ENCODE measurements at regions not wholly inside any gene's neighbourhood (a gene's known extent, or its start where the extent isn't known, plus 50 kb on each side); places are given as distances from the start of the nearest gene placed in this dataset.

GRCh38 chr7:4319280-4319679, 362.8 kb upstream of the FOXK1 start:
- no peak for DNase-seq
- no peaks in the 10 kb centered on the region for H3K4me1 Mint-ChIP-seq
- Histone ChIP-seq H3K27ac (ENCODE audit: low read depth, low read length) (no peak overlapping the region), H3K4me1 (ENCODE audit: control insufficient read depth in 2 of 2, insufficient read depth in 2 of 2, low read length in 2 of 2) (no peaks in the 10 kb centered on the region), H3K36me3 (ENCODE audit: control insufficient read depth in 2 of 3, insufficient read depth in 3 of 3, low read length in 3 of 3) (no peaks in the 10 kb centered on the region), H3K4me3 (ENCODE audit: low read length) (no peak overlapping the region), H3K9me3 (ENCODE audit: control insufficient read depth in 2 of 3, low read length in 3 of 3) (no peaks in the 10 kb centered on the region), H3K27me3 (ENCODE audit: control insufficient read depth in 2 of 2, insufficient read depth in 2 of 2, low read length in 2 of 2) (no peaks in the 10 kb centered on the region)
- H3K4me3 Mint-ChIP-seq, result no peak overlapping the region
- H3K36me3 Mint-ChIP-seq, result no peaks in the 10 kb centered on the region
- ChIA-PET CTCF (no interaction called here), POLR2A (no interaction called here)
- H3K27ac Mint-ChIP-seq, result no peak overlapping the region
- ATAC-seq, result no peak
- intact Hi-C loops (cut with micrococcal nuclease), result no loop called here
- H3K27me3 Mint-ChIP-seq, result peaks cover 0 to 17% (median 9%) of the 10 kb centered on the region in 5 donors
- peaks cover 0 to 25% (median 11%) of the 10 kb centered on the region in 11 donors for H3K9me3 Mint-ChIP-seq

DNA sequence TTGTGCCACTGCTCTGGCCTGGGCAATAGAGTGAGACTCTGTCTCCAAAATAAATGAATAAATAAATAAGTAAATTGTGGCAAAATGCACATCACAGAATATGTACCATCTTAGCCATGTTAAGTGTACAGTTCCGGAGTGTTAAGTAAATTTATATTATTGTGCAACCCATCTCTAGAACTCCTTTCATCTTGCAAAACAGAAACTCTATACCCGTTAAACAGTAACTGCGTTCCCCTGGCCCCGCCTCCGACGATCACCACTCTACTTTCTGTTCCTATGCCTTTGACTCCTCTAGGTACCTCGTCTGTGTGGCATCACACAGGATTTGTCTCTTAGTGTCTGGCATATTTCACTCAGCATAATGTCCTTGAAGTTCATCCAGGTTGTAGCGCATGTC, 356.4 kb upstream of the FOXK1 start:
- Histone ChIP-seq H3K36me3 (ENCODE audit: control insufficient read depth in 2 of 3, insufficient read depth in 3 of 3, low read length in 3 of 3) (no peaks in the 10 kb centered on the region), H3K4me1 (ENCODE audit: control insufficient read depth in 2 of 2, insufficient read depth in 2 of 2, low read length in 2 of 2) (no peaks in the 10 kb centered on the region), H3K4me3 (ENCODE audit: low read length) (no peak overlapping the region), H3K27me3 (ENCODE audit: control insufficient read depth in 2 of 2, insufficient read depth in 2 of 2, low read length in 2 of 2) (no peaks in the 10 kb centered on the region), H3K27ac (ENCODE audit: low read depth, low read length) (no peak overlapping the region), H3K9me3 (ENCODE audit: control insufficient read depth in 2 of 3, low read length in 3 of 3) (no peaks in the 10 kb centered on the region)
- no peaks in the 10 kb centered on the region for H3K4me1 Mint-ChIP-seq
- H3K27ac Mint-ChIP-seq, result no peak overlapping the region
- intact Hi-C loops (cut with micrococcal nuclease), result no loop called here
- peaks cover 0 to 20% (median 6%) of the 10 kb centered on the region in 11 donors for H3K9me3 Mint-ChIP-seq
- no peak for DNase-seq
- POLR2A ChIA-PET, result no interaction called here
- ATAC-seq, result no peak
- H3K27me3 Mint-ChIP-seq, result peaks cover 0 to 19% (median 5%) of the 10 kb centered on the region in 5 donors
- peaks cover 0 to 4% (median 0%) of the 10 kb centered on the region in 5 donors for H3K36me3 Mint-ChIP-seq
- CTCF ChIA-PET, result no interaction called here
- no peak overlapping the region for H3K4me3 Mint-ChIP-seq

DNA sequence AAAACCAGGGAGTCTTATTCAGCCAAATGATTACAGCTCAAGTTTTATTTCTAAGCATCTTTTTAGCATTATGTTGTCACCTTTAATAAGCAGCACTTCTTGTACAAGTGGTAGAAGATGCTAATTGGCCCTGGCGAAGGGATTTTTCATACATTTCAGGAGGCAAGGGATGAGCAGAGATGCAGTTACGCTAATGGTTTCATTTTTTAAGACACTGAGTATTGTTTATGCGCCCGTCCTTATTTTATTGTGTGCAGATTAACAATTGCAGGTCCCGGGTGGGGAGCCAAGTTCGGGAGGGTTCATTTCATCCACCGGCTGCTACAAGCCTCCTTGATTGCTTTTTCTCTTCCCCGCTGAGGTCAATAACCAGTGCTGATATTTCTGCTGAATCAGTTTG, 350.4 kb upstream of the FOXK1 start:
- Mint-ChIP-seq H3K27ac (no peak overlapping the region), H3K4me3 (no peak overlapping the region), H3K4me1 (no peaks in the 10 kb centered on the region), H3K36me3 (no peaks in the 10 kb centered on the region), H3K27me3 (peaks cover 0 to 27% (median 9%) of the 10 kb centered on the region in 5 donors), H3K9me3 (no peaks in the 10 kb centered on the region)
- Histone ChIP-seq H3K4me3 (ENCODE audit: low read length) (no peak overlapping the region), H3K9me3 (ENCODE audit: control insufficient read depth in 2 of 3, low read length in 3 of 3) (no peaks in the 10 kb centered on the region), H3K36me3 (ENCODE audit: control insufficient read depth in 2 of 3, insufficient read depth in 3 of 3, low read length in 3 of 3) (no peaks in the 10 kb centered on the region), H3K4me1 (ENCODE audit: control insufficient read depth in 2 of 2, insufficient read depth in 2 of 2, low read length in 2 of 2) (no peaks in the 10 kb centered on the region), H3K27me3 (ENCODE audit: control insufficient read depth in 2 of 2, insufficient read depth in 2 of 2, low read length in 2 of 2) (no peaks in the 10 kb centered on the region), H3K27ac (ENCODE audit: low read depth, low read length) (no peak overlapping the region)
- intact Hi-C loops (cut with micrococcal nuclease), result no loop called here
- ATAC-seq (no peak), DNase-seq (no peak)
- ChIA-PET CTCF (no interaction called here), POLR2A (no interaction called here)

DNA sequence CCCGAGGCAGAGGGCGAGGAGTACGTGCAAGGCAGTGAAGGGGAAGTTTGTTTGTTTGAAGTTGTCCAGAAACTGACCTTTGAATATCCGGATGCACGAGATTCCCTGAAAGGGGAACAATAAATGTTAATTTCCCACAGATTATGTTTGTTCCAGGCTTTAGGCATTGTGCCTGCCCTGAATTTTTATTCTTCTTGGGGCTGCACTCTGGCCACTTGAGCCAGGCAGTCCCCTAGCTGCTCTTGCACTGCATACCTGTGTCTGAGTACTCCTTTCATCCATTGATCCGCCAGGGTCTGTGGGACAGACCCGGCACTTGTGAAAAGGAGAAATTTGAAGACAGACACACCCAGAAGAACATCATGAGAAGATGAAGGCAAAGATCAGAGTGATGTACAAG, 343.5 kb upstream of the FOXK1 start:
- no peak overlapping the region for H3K27ac Mint-ChIP-seq
- peaks cover 0 to 6% (median 0%) of the 10 kb centered on the region in 3 experiments for H3K9me3 ChIP-seq (ENCODE audit: control insufficient read depth in 2 of 3, low read length in 3 of 3)
- ChIA-PET POLR2A (no interaction called here), CTCF (no interaction called here)
- intact Hi-C loops (cut with micrococcal nuclease), result no loop called here
- H3K9me3 Mint-ChIP-seq, result peaks cover 0 to 15% (median 6%) of the 10 kb centered on the region in 11 donors
- H3K4me3 ChIP-seq (ENCODE audit: low read length), result no peak overlapping the region
- H3K27ac ChIP-seq (ENCODE audit: low read depth, low read length), result no peak overlapping the region
- no peaks in the 10 kb centered on the region for H3K4me1 ChIP-seq (ENCODE audit: control insufficient read depth in 2 of 2, insufficient read depth in 2 of 2, low read length in 2 of 2)
- ATAC-seq (no peak), DNase-seq (no peak)
- no peaks in the 10 kb centered on the region for H3K27me3 ChIP-seq (ENCODE audit: control insufficient read depth in 2 of 2, insufficient read depth in 2 of 2, low read length in 2 of 2)
- H3K4me3 Mint-ChIP-seq, result no peak overlapping the region
- H3K27me3 Mint-ChIP-seq, result peaks cover 0 to 16% (median 7%) of the 10 kb centered on the region in 5 donors
- peaks cover 0 to 11% (median 0%) of the 10 kb centered on the region in 5 donors for H3K36me3 Mint-ChIP-seq
- H3K4me1 Mint-ChIP-seq, result no peaks in the 10 kb centered on the region
- H3K36me3 ChIP-seq (ENCODE audit: control insufficient read depth in 2 of 3, insufficient read depth in 3 of 3, low read length in 3 of 3), result no peaks in the 10 kb centered on the region

DNA sequence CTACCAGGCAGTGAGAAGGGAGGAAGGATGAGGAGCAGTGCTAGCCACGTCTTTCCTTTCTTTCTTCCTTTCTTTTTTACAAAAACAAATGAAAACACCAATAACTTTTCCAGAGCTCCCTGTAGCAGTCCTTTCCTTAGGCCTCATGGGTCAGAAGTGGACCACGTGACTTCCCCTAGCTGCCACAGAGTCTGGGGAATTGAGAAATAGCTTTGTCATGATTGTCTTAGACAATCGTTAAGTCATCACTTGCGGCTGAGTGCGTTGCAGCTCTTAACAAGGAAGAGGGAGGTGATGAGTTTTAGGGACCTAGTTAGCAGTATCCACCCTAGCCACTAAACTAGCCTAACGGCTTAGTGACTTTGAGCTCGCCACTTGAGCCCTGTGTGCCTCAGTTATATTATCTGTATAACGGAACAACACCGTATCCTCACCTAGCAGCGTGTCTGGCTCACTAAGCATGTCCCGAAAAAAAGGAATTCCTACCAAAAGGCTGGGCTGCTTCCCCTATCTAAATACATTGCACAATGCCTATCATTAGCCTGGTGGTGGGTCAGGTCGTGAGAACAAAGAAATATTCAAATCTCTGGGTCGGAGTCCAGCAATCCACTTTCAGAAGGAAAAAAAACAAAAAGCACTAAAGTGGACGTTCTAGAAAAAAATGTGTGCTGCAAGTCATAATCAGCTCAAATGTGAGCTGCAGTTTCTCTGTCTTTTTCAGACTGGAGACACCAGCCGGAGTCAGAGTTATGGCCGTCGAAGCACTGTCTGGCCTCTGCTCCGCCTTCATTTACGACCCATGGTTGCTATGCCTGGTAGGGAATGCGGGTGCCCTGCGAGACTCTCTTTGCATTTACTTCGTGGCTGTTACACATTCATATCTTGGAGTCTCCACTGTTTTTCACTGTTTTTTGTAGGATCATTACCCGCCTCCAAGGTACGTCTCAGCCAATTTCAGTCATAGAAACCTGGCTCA, 338.5 kb upstream of the FOXK1 start:
- no peaks in the 10 kb centered on the region for H3K4me1 Mint-ChIP-seq
- no peak overlapping the region for H3K27ac Mint-ChIP-seq
- H3K36me3 Mint-ChIP-seq, result peaks cover 0 to 14% (median 0%) of the 10 kb centered on the region in 5 donors
- DNase-seq, result no peak
- ChIA-PET POLR2A (no interaction called here), CTCF (no interaction called here)
- Histone ChIP-seq H3K9me3 (ENCODE audit: control insufficient read depth in 2 of 3, low read length in 3 of 3) (peaks cover 0 to 7% (median 0%) of the 10 kb centered on the region in 3 experiments), H3K36me3 (ENCODE audit: control insufficient read depth in 2 of 3, insufficient read depth in 3 of 3, low read length in 3 of 3) (no peaks in the 10 kb centered on the region), H3K27ac (ENCODE audit: low read depth, low read length) (no peak overlapping the region), H3K4me3 (ENCODE audit: low read length) (no peak overlapping the region), H3K27me3 (ENCODE audit: control insufficient read depth in 2 of 2, insufficient read depth in 2 of 2, low read length in 2 of 2) (no peaks in the 10 kb centered on the region), H3K4me1 (ENCODE audit: control insufficient read depth in 2 of 2, insufficient read depth in 2 of 2, low read length in 2 of 2) (no peaks in the 10 kb centered on the region)
- peaks cover 0 to 34% (median 14%) of the 10 kb centered on the region in 11 donors for H3K9me3 Mint-ChIP-seq
- no peak overlapping the region for H3K4me3 Mint-ChIP-seq
- intact Hi-C loops (cut with micrococcal nuclease), result no loop called here
- peaks cover 0 to 19% (median 12%) of the 10 kb centered on the region in 5 donors for H3K27me3 Mint-ChIP-seq
- ATAC-seq, result no peak

GRCh38 chr7:4345004-4345403, 337.1 kb upstream of the FOXK1 start:
- H3K36me3 Mint-ChIP-seq, result peaks cover 0 to 12% (median 0%) of the 10 kb centered on the region in 5 donors
- no peak overlapping the region for H3K27ac Mint-ChIP-seq
- intact Hi-C loops (cut with micrococcal nuclease), result no loop called here
- peaks cover 0 to 21% (median 14%) of the 10 kb centered on the region in 5 donors for H3K27me3 Mint-ChIP-seq
- H3K27ac ChIP-seq (ENCODE audit: low read depth, low read length), result no peak overlapping the region
- H3K9me3 ChIP-seq (ENCODE audit: control insufficient read depth in 2 of 3, low read length in 3 of 3), result peaks cover 0 to 7% (median 0%) of the 10 kb centered on the region in 3 experiments
- no peak overlapping the region for H3K4me3 ChIP-seq (ENCODE audit: low read length)
- H3K36me3 ChIP-seq (ENCODE audit: control insufficient read depth in 2 of 3, insufficient read depth in 3 of 3, low read length in 3 of 3), result no peaks in the 10 kb centered on the region
- peaks cover 0 to 26% (median 9%) of the 10 kb centered on the region in 11 donors for H3K9me3 Mint-ChIP-seq
- ATAC-seq, result no peak
- no peak overlapping the region for H3K4me3 Mint-ChIP-seq
- H3K27me3 ChIP-seq (ENCODE audit: control insufficient read depth in 2 of 2, insufficient read depth in 2 of 2, low read length in 2 of 2), result no peaks in the 10 kb centered on the region
- no peak for DNase-seq
- ChIA-PET CTCF (no interaction called here), POLR2A (no interaction called here)
- H3K4me1 Mint-ChIP-seq, result no peaks in the 10 kb centered on the region
- no peaks in the 10 kb centered on the region for H3K4me1 ChIP-seq (ENCODE audit: control insufficient read depth in 2 of 2, insufficient read depth in 2 of 2, low read length in 2 of 2)

DNA sequence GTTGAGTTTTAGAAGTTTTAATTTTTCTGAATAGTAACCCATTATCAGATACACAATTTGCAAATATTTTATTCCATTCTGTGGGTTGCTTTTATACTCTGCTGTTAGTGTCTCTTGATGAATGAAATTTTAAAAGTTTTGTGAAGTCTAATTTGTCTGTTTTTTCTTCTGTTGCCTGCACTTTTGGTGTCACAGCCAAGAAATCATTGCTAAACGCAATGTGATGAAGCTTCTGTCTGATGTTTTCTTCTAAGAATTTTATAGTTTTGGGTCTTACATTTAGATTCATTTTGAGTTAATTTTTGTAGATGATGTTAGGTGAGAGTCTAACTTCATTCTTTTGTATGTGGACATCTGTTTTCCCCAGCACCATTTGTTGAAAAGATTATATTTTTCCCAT, 330.0 kb upstream of the FOXK1 start:
- POLR2A ChIA-PET, result interaction anchor here (0.7 kb wide), 1 partner anchor 41 kb away, joined by 3 read pairs; no protein-coding TSS in a partner anchor
- no peak for ATAC-seq
- no peak overlapping the region for H3K4me3 ChIP-seq (ENCODE audit: low read length)
- H3K27ac Mint-ChIP-seq, result no peak overlapping the region
- H3K27me3 Mint-ChIP-seq, result peaks cover 0 to 35% (median 27%) of the 10 kb centered on the region in 5 donors
- no peaks in the 10 kb centered on the region for H3K4me1 ChIP-seq (ENCODE audit: control insufficient read depth in 2 of 2, insufficient read depth in 2 of 2, low read length in 2 of 2)
- no peaks in the 10 kb centered on the region for H3K27me3 ChIP-seq (ENCODE audit: control insufficient read depth in 2 of 2, insufficient read depth in 2 of 2, low read length in 2 of 2)
- peaks cover 0 to 31% (median 15%) of the 10 kb centered on the region in 11 donors for H3K9me3 Mint-ChIP-seq
- H3K9me3 ChIP-seq (ENCODE audit: control insufficient read depth in 2 of 3, low read length in 3 of 3), result no peaks in the 10 kb centered on the region
- no peak overlapping the region for H3K27ac ChIP-seq (ENCODE audit: low read depth, low read length)
- H3K4me3 Mint-ChIP-seq, result no peak overlapping the region
- DNase-seq, result no peak
- H3K36me3 ChIP-seq (ENCODE audit: control insufficient read depth in 2 of 3, insufficient read depth in 3 of 3, low read length in 3 of 3), result no peaks in the 10 kb centered on the region
- CTCF ChIA-PET, result no interaction called here
- intact Hi-C loops (cut with micrococcal nuclease), result no loop called here
- H3K4me1 Mint-ChIP-seq, result no peaks in the 10 kb centered on the region
- peaks cover 0 to 4% (median 0%) of the 10 kb centered on the region in 5 donors for H3K36me3 Mint-ChIP-seq
